IPS-15b (cell line): ENCODE measurements at regions not wholly inside any gene's neighbourhood (a gene's known extent, or its start where the extent isn't known, plus 50 kb on each side); places are given as distances from the start of the nearest gene placed in this dataset.
A peak's percentile ranks its signal among the peaks of the same experiment; 100 is the strongest.
"Not testable (repeated sequence)": the region's sequence is repeated elsewhere in the genome, so short reads cannot be mapped to it uniquely, and the experiment has no call there.

Experiments
- H3K27me3 ChIP-seq: one replicate; pipeline ENCODE4 v1.6.1; 2013; ENCODE audit warnings: low read length; ENCODE audit not compliant: control insufficient read depth, insufficient read depth
- H3K36me3 ChIP-seq: one replicate; pipeline ENCODE4 v1.6.1; 2013; ENCODE audit warnings: low read length; ENCODE audit not compliant: control insufficient read depth, insufficient read depth
- H3K4me1 ChIP-seq: one replicate; pipeline ENCODE4 v1.6.1; 2013; ENCODE audit warnings: mild to moderate bottlenecking, low read length; ENCODE audit not compliant: control insufficient read depth, insufficient read depth
- H3K4me3 ChIP-seq: one replicate; pipeline ENCODE4 v1.5.1; 2013; ENCODE audit warnings: low read depth, low read length
- H3K9ac ChIP-seq: one replicate; pipeline ENCODE4 v1.6.1; 2013; ENCODE audit warnings: low read depth, mild to moderate bottlenecking, low read length
- H3K9me3 ChIP-seq: one replicate; pipeline ENCODE4 v1.6.1; 2013; ENCODE audit warnings: mild to moderate bottlenecking, low read length; ENCODE audit not compliant: control insufficient read depth, insufficient read depth

GRCh38 chrX:7638078-7638710 lies 204.8 kb upstream of the VCX start:
- Histone ChIP-seq H3K27me3 (no peaks in the 10 kb centered on the region), H3K4me1 (no peaks in the 10 kb centered on the region), H3K9me3 (peaks cover 3% of the 10 kb centered on the region), H3K36me3 (no peaks in the 10 kb centered on the region), H3K4me3 (no peak overlapping the region), H3K9ac (no peak overlapping the region)

GRCh38 chrX:7637066-7637465 lies 205.9 kb upstream of the VCX start:
- Histone ChIP-seq H3K9ac (no peak overlapping the region), H3K9me3 (peaks cover 3% of the 10 kb centered on the region), H3K4me3 (no peak overlapping the region), H3K36me3 (no peaks in the 10 kb centered on the region), H3K4me1 (no peaks in the 10 kb centered on the region), H3K27me3 (no peaks in the 10 kb centered on the region)

GRCh38 chrX:7635604-7636003 lies 207.4 kb upstream of the VCX start:
- Histone ChIP-seq H3K36me3 (no peaks in the 10 kb centered on the region), H3K9me3 (peaks cover 3% of the 10 kb centered on the region), H3K4me3 (no peak overlapping the region), H3K9ac (no peak overlapping the region), H3K4me1 (no peaks in the 10 kb centered on the region), H3K27me3 (no peaks in the 10 kb centered on the region)

- Histone ChIP-seq H3K36me3 (no peaks in the 10 kb centered on the region), H3K4me3 (no peak overlapping the region), H3K9me3 (no peaks in the 10 kb centered on the region), H3K4me1 (no peaks in the 10 kb centered on the region), H3K9ac (no peak overlapping the region), H3K27me3 (no peaks in the 10 kb centered on the region)
Observed at GRCh38 chrX:7620560-7620959, 222.4 kb upstream of the VCX start.

GRCh38 chrX:7617994-7618393 lies 225.0 kb upstream of the VCX start:
- Histone ChIP-seq H3K36me3 (no peaks in the 10 kb centered on the region), H3K9me3 (no peaks in the 10 kb centered on the region), H3K27me3 (no peaks in the 10 kb centered on the region), H3K4me1 (no peaks in the 10 kb centered on the region), H3K4me3 (no peak overlapping the region), H3K9ac (no peak overlapping the region)

- Histone ChIP-seq H3K36me3 (no peaks in the 10 kb centered on the region), H3K9ac (no peak overlapping the region), H3K4me1 (no peaks in the 10 kb centered on the region), H3K27me3 (no peaks in the 10 kb centered on the region), H3K9me3 (no peaks in the 10 kb centered on the region), H3K4me3 (no peak overlapping the region)
Observed at GRCh38 chrX:7614616-7615015, 228.4 kb upstream of the VCX start.

- not testable (repeated sequence) for H3K4me3 ChIP-seq, H3K4me1 ChIP-seq, H3K36me3 ChIP-seq, H3K9me3 ChIP-seq, H3K27me3 ChIP-seq, H3K9ac ChIP-seq
Observed at GRCh38 chrX:7608625-7609024, 234.3 kb upstream of the VCX start.

GRCh38 chrX:7606039-7606652 lies 236.8 kb upstream of the VCX start:
- Histone ChIP-seq H3K9ac (no peak overlapping the region), H3K4me1 (no peaks in the 10 kb centered on the region), H3K36me3 (no peaks in the 10 kb centered on the region), H3K4me3 (no peak overlapping the region), H3K27me3 (no peaks in the 10 kb centered on the region), H3K9me3 (peaks cover 7% of the 10 kb centered on the region)

- Histone ChIP-seq H3K4me3 (no peak overlapping the region), H3K4me1 (no peaks in the 10 kb centered on the region), H3K9ac (no peak overlapping the region), H3K9me3 (peaks cover 7% of the 10 kb centered on the region), H3K36me3 (no peaks in the 10 kb centered on the region), H3K27me3 (no peaks in the 10 kb centered on the region)
Observed at GRCh38 chrX:7603387-7603786, 239.6 kb upstream of the VCX start.

GRCh38 chrX:7596822-7597221 lies 246.1 kb upstream of the VCX start:
- Histone ChIP-seq H3K36me3 (no peaks in the 10 kb centered on the region), H3K4me3 (no peak overlapping the region)

GRCh38 chrX:7593370-7593769 lies 249.6 kb upstream of the VCX start:
- H3K4me1 ChIP-seq, H3K27me3 ChIP-seq, H3K9ac ChIP-seq, H3K9me3 ChIP-seq, H3K36me3 ChIP-seq: not testable (repeated sequence)
- peak overlapping the region; percentile 28 for H3K4me3 ChIP-seq

More at GRCh38 chrX:7596822-7597221, 246.1 kb upstream of the VCX start:
- Histone ChIP-seq H3K9ac (no peak overlapping the region), H3K27me3 (no peaks in the 10 kb centered on the region), H3K9me3 (peaks cover 9% of the 10 kb centered on the region), H3K4me1 (no peaks in the 10 kb centered on the region)

GRCh38 chrX:7586126-7586525 lies 256.8 kb upstream of the VCX start:
- no peaks in the 10 kb centered on the region for H3K9me3 ChIP-seq
- no peaks in the 10 kb centered on the region for H3K27me3 ChIP-seq
- no peaks in the 10 kb centered on the region for H3K4me1 ChIP-seq
- no peak overlapping the region for H3K9ac ChIP-seq
- H3K36me3 ChIP-seq = no peaks in the 10 kb centered on the region
- H3K4me3 ChIP-seq = no peak overlapping the region
